ENCODE measurements at regions not wholly inside any gene's neighbourhood (a gene's known extent, or its start where the extent isn't known, plus 50 kb on each side); places are given as distances from the start of the nearest gene placed in this dataset.

DNA sequence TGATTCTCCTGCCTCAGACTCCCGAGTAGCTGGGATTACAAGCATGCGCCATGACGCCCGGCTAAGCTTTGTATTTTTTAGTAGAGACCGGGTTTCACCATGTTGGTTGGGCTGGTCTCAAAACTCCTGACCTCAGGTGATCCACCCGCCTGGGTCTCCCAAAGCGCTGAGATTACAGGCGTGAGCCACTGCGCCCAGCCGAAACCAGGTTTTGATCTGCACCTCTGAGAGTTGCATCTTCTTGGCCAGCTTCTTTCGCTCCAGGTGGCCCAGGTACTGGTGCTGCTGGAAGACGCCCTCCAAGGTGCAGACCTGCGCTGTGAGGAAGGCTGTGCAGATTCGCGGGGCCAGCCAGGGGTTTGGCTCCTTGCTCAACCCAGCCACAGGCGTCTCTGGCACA is 275.4 kb upstream of the LRRC3B start (continued):
- TF ChIP-seq, protein P1, sequence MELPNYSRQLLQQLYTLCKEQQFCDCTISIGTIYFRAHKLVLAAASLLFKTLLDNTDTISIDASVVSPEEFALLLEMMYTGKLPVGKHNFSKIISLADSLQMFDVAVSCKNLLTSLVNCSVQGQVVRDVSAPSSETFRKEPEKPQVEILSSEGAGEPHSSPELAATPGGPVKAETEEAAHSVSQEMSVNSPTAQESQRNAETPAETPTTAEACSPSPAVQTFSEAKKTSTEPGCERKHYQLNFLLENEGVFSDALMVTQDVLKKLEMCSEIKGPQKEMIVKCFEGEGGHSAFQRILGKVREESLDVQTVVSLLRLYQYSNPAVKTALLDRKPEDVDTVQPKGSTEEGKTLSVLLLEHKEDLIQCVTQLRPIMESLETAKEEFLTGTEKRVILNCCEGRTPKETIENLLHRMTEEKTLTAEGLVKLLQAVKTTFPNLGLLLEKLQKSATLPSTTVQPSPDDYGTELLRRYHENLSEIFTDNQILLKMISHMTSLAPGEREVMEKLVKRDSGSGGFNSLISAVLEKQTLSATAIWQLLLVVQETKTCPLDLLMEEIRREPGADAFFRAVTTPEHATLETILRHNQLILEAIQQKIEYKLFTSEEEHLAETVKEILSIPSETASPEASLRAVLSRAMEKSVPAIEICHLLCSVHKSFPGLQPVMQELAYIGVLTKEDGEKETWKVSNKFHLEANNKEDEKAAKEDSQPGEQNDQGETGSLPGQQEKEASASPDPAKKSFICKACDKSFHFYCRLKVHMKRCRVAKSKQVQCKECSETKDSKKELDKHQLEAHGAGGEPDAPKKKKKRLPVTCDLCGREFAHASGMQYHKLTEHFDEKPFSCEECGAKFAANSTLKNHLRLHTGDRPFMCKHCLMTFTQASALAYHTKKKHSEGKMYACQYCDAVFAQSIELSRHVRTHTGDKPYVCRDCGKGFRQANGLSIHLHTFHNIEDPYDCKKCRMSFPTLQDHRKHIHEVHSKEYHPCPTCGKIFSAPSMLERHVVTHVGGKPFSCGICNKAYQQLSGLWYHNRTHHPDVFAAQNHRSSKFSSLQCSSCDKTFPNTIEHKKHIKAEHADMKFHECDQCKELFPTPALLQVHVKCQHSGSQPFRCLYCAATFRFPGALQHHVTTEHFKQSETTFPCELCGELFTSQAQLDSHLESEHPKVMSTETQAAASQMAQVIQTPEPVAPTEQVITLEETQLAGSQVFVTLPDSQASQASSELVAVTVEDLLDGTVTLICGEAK (IDR thresholded peaks at IDR 0.05): no peak
- TF ChIP-seq, protein P1 (CRISPR knock-in tag; IDR thresholded peaks at IDR 0.05): no peak
- TF ChIP-seq ZNF879 (CRISPR knock-in tag; IDR thresholded peaks at IDR 0.05) (no peak), DR1 (CRISPR knock-in tag; IDR thresholded peaks at IDR 0.05) (no peak), PAWR (CRISPR knock-in tag; IDR thresholded peaks at IDR 0.05; ENCODE audit: borderline replicate concordance) (no peak), ZNF225 (CRISPR knock-in tag; IDR thresholded peaks at IDR 0.05) (no peak), ZNF337 (CRISPR knock-in tag; IDR thresholded peaks at IDR 0.05; ENCODE audit: borderline replicate concordance, low read depth) (no peak), ZNF746 (CRISPR knock-in tag; IDR thresholded peaks at IDR 0.05) (no peak), ZNF850 (CRISPR knock-in tag; conservative IDR thresholded peaks at IDR 0.05) (no peak), KMT2A (CRISPR knock-in tag; IDR thresholded peaks at IDR 0.05) (no peak)
- TF ChIP-seq, protein P2, sequence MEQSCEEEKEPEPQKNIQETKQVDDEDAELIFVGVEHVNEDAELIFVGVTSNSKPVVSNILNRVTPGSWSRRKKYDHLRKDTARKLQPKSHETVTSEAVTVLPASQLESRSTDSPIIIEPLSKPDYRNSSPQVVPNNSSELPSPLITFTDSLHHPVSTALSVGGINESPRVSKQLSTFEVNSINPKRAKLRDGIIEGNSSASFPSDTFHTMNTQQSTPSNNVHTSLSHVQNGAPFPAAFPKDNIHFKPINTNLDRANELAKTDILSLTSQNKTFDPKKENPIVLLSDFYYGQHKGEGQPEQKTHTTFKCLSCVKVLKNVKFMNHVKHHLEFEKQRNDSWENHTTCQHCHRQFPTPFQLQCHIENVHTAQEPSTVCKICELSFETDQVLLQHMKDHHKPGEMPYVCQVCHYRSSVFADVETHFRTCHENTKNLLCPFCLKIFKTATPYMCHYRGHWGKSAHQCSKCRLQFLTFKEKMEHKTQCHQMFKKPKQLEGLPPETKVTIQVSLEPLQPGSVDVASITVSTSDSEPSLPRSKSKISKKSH (CRISPR knock-in tag; IDR thresholded peaks at IDR 0.05; ENCODE audit: borderline replicate concordance): no peak
- TF ChIP-seq, protein P3, sequence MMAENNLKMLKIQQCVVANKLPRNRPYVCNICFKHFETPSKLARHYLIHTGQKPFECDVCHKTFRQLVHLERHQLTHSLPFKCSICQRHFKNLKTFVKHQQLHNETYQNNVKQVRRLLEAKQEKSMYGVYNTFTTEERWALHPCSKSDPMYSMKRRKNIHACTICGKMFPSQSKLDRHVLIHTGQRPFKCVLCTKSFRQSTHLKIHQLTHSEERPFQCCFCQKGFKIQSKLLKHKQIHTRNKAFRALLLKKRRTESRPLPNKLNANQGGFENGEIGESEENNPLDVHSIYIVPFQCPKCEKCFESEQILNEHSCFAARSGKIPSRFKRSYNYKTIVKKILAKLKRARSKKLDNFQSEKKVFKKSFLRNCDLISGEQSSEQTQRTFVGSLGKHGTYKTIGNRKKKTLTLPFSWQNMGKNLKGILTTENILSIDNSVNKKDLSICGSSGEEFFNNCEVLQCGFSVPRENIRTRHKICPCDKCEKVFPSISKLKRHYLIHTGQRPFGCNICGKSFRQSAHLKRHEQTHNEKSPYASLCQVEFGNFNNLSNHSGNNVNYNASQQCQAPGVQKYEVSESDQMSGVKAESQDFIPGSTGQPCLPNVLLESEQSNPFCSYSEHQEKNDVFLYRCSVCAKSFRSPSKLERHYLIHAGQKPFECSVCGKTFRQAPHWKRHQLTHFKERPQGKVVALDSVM (CRISPR knock-in tag; IDR thresholded peaks at IDR 0.05): no peak

Data from HepG2 (cell line).